HepG2 (cell line): ENCODE measurements at regions not wholly inside any gene's neighbourhood (a gene's known extent, or its start where the extent isn't known, plus 50 kb on each side); places are given as distances from the start of the nearest gene placed in this dataset.

ENCODE experiments used
- ATAC-seq: fragments of 200-7000 bp; cut with Tn5 transposase; 3 replicates; pipeline ENCODE4 v1.9.1; 2020; ENCODE audit warnings: mild to moderate bottlenecking, moderate library complexity
- BruUV-seq: library from RNA; stranded (reverse); fragments of 400-500 nt; replicated peaks from 2 replicates; lab custom pipeline; 2021; lab: Mats Ljungman, UMichigan
- CTCF ChIA-PET: fragments of 300-600 bp; formaldehyde crosslinking; extraction: SDS; loops from one replicate; lab custom pipeline; 2021; ENCODE audit warnings: low total read pairs, inconsistent platforms, low intra/inter-chr PET ratio; lab: Yijun Ruan, JAX
- POLR2A ChIA-PET: fragments of 350-600 bp; sonication (Branson Sonifier 250); formaldehyde crosslinking; loops from one replicate; lab custom pipeline; 2020; ENCODE audit warnings: antibody characterized with exemption, inconsistent platforms; lab: Yijun Ruan, JAX
- DNase-seq: peaks from one replicate; pipeline ENCODE4 v3.0.0-alpha.2; 2015; ENCODE audit warnings: low spot score
- FAIRE-seq: peaks from 3 replicates; lab custom pipeline; 2011; peaks lifted over from hg19 to GRCh38; lab: Jason Lieb, UNC
- H2AFZ ChIP-seq: one replicate; pipeline ENCODE4 v1.6.1; 2011; ENCODE audit warnings: low read length, inconsistent platforms
- H3K27ac ChIP-seq: fragments of 300-600 bp; 3 replicates; pipeline ENCODE4 v1.8.0; 2011; ENCODE audit warnings: mixed run types, mild to moderate bottlenecking, mixed read lengths, low read length, inconsistent platforms; ENCODE audit not compliant: insufficient read depth; ENCODE audit errors: extremely low read length
- H3K27me3 ChIP-seq, 2 experiments: fragments of 200-600 bp in 1 of 2; 2 replicates in 1 of 2; 3 replicates in 1 of 2; pipeline versions ENCODE4 v1.6.0 to v1.8.0; 2011; ENCODE audit warnings: low read length in 2 of 2, mild to moderate bottlenecking in 2 of 2, moderate library complexity in 2 of 2, inconsistent platforms in 1 of 2; ENCODE audit not compliant: insufficient read depth in 2 of 2, control insufficient read depth in 1 of 2
- H3K36me3 ChIP-seq, 2 experiments: fragments of 200-600 bp in 1 of 2; replicated peaks in 1 of 2; 2 replicates in 1 of 2; 3 replicates in 1 of 2; pipeline versions ENCODE4 v1.5.1 to v1.8.0; 2011; ENCODE audit warnings: low read length in 2 of 2, inconsistent platforms in 1 of 2; ENCODE audit not compliant: insufficient read depth in 2 of 2, control insufficient read depth in 1 of 2
- H3K4me1 ChIP-seq: 2 replicates; pipeline ENCODE4 v1.5.1; 2012; ENCODE audit warnings: low read length, inconsistent platforms; ENCODE audit not compliant: insufficient read depth
- H3K4me2 ChIP-seq: 2 replicates; pipeline ENCODE4 v1.6.0; 2011; ENCODE audit warnings: low read depth, low read length, inconsistent platforms
- H3K4me3 ChIP-seq, 3 experiments: fragments of 200-600 bp in 1 of 3; sonication (generic), shearing (Covaris generic) in 1 of 3; replicated peaks in 1 of 3; 2 replicates each; pipeline ENCODE4 v1.5.1; 2011 to 2016; ENCODE audit warnings: low read length in 3 of 3, inconsistent platforms in 2 of 3, low read depth in 2 of 3, mild to moderate bottlenecking in 2 of 3, control low read depth in 1 of 3, mixed read lengths in 1 of 3; ENCODE audit not compliant: insufficient read depth in 1 of 3
- H3K79me2 ChIP-seq: one replicate; pipeline ENCODE4 v1.6.1; 2011; ENCODE audit warnings: low read length, inconsistent platforms; ENCODE audit not compliant: insufficient read depth
- H3K9ac ChIP-seq: 2 replicates; pipeline ENCODE4 v1.6.0; 2011; ENCODE audit warnings: mild to moderate bottlenecking, low read depth, low read length, inconsistent platforms; ENCODE audit not compliant: insufficient read depth
- H3K9me3 ChIP-seq: 2 replicates; pipeline ENCODE4 v1.5.1; 2012; ENCODE audit warnings: mild to moderate bottlenecking, low read length
- H4K20me1 ChIP-seq: 2 replicates; pipeline ENCODE4 v1.6.0; 2011; ENCODE audit warnings: inconsistent platforms, mild to moderate bottlenecking, low read length, moderate library complexity; ENCODE audit not compliant: insufficient read depth
- CBX5 ChIP-seq: sonication (generic); formaldehyde crosslinking; IDR thresholded peaks from 2 replicates; pipeline ENCODE4 v1.4.0; 2020; ENCODE audit warnings: missing genetic modification reagents, borderline replicate concordance
- FOXA1 ChIP-seq, 2 experiments: fragments of 450-650 bp in 1 of 2; sonication (generic) in 1 of 2; formaldehyde crosslinking in 1 of 2; IDR thresholded peaks; 2 replicates each; pipeline versions ENCODE4 v1.4.0 to v1.6.1; 2016 to 2020; ENCODE audit warnings: missing genetic modification reagents in 1 of 2
- LBX2 ChIP-seq: sonication (generic); formaldehyde crosslinking; IDR thresholded peaks from 2 replicates; pipeline ENCODE4 v1.5.0; 2020; ENCODE audit warnings: missing genetic modification reagents, mild to moderate bottlenecking, borderline replicate concordance
- NFYB ChIP-seq: sonication (generic); formaldehyde crosslinking; IDR thresholded peaks from 2 replicates; pipeline ENCODE4 v1.4.0; 2020; ENCODE audit warnings: missing genetic modification reagents
- RFXANK ChIP-seq: IDR thresholded peaks from 2 replicates; pipeline ENCODE4 v1.6.1; 2016
- ZBTB4 ChIP-seq: sonication (generic); formaldehyde crosslinking; IDR thresholded peaks from 2 replicates; pipeline ENCODE4 v1.4.0; 2020; ENCODE audit warnings: missing genetic modification reagents, mild to moderate bottlenecking, borderline replicate concordance
- ZC3H13 ChIP-seq: sonication (generic); formaldehyde crosslinking; IDR thresholded peaks from 2 replicates; pipeline ENCODE4 v1.8.1; 2023; ENCODE audit warnings: mild to moderate bottlenecking, missing genetic modification reagents, moderate library complexity
- ZNF331 ChIP-seq: sonication (generic); formaldehyde crosslinking; IDR thresholded peaks from 2 replicates; pipeline ENCODE4 v1.4.0; 2020; ENCODE audit warnings: missing genetic modification reagents
- ZNF451 ChIP-seq: sonication (generic); formaldehyde crosslinking; IDR thresholded peaks from 2 replicates; pipeline ENCODE4 v1.5.0; 2020; ENCODE audit warnings: mild to moderate bottlenecking, missing genetic modification reagents
- ZNF644 ChIP-seq: IDR thresholded peaks from 2 replicates; pipeline ENCODE4 v1.6.1; 2016; ENCODE audit warnings: low read depth
- ZNF670 ChIP-seq: sonication (generic); formaldehyde crosslinking; IDR thresholded peaks from 2 replicates; pipeline ENCODE4 v1.8.0; 2022; ENCODE audit warnings: mild to moderate bottlenecking, missing genetic modification reagents, borderline replicate concordance
- WGBS: methylation state at CpG from one replicate; pipeline ENCODE4 v1.1.6; 2017; ENCODE audit warnings: low lambda C conversion rate; 5-methylcytosine and 5-hydroxymethylcytosine counted together
- in situ Hi-C: cut with HindIII; loops from 2 replicates; pipeline ENCODE4 v1.10.0; 2017; ENCODE audit warnings: low pct_unique_long_range_greater_than_20kb; ENCODE audit not compliant: extremely low pct_ligation_motif_present
- intact Hi-C: fragments of 100-400 bp; cut with micrococcal nuclease; formaldehyde crosslinking; loops from one replicate; pipeline ENCODE4 v1.10.0; 2022; ENCODE audit not compliant: unreplicated experiment
- TF ChIP-seq, protein P1 (sequence below): sonication (generic); formaldehyde crosslinking; IDR thresholded peaks from 2 replicates; pipeline ENCODE4 v1.4.0; 2020; ENCODE audit warnings: missing genetic modification reagents; ENCODE audit errors: not compliant biosample characterization
- TF ChIP-seq, protein P2 (sequence below): sonication (generic); formaldehyde crosslinking; IDR thresholded peaks from 2 replicates; pipeline ENCODE4 v1.9.0; 2021; ENCODE audit warnings: missing genetic modification reagents, borderline replicate concordance

GRCh38 chr1:47689894-47690293 is 252.1 kb downstream of the FOXD2 start:
- 50% methylated on average over 11 of the region's 11 CpGs for WGBS

More at GRCh38 chr1:47689894-47690293, 252.1 kb downstream of the FOXD2 start:
- ChIA-PET POLR2A (no interaction called here), CTCF (no interaction called here)
- Histone ChIP-seq H3K9ac (no peak overlapping the region), H3K4me3 (no peak overlapping the region), H3K36me3 (no peaks in the 10 kb centered on the region), H3K4me1 (no peaks in the 10 kb centered on the region), H4K20me1 (no peaks in the 10 kb centered on the region), H2AFZ (no peak overlapping the region), H3K27ac (no peak overlapping the region), H3K4me2 (no peak overlapping the region), H3K27me3 (peaks cover 8 to 53% of the 10 kb centered on the region in 2 experiments; a peak in 3 of 5 replicates), H3K79me2 (no peaks in the 10 kb centered on the region), H3K9me3 (no peaks in the 10 kb centered on the region)
- DNase-seq (no peak), FAIRE-seq (no peak), ATAC-seq (no peak)
- intact Hi-C loops (loop anchor here (5.0 kb wide), 1 partner anchor 953 kb away; no protein-coding TSS in a partner anchor), in situ Hi-C loops (no loop called here)
- no TSS peak for BruUV-seq
- TF ChIP-seq ZC3H13 (CRISPR knock-in tag) (no peak), ZNF451 (CRISPR knock-in tag) (no peak), FOXA1 (IDR thresholded peaks at IDR 0.05) (no peak), FOXA1 (CRISPR knock-in tag; IDR thresholded peaks at IDR 0.05) (no peak), ZNF331 (CRISPR knock-in tag) (no peak), ZNF670 (no peak), ZBTB4 (CRISPR knock-in tag) (no peak), NFYB (CRISPR knock-in tag) (no peak), CBX5 (no peak), LBX2 (CRISPR knock-in tag) (no peak), RFXANK (CRISPR knock-in tag) (no peak), ZNF644 (no peak)
- TF ChIP-seq, protein P1, sequence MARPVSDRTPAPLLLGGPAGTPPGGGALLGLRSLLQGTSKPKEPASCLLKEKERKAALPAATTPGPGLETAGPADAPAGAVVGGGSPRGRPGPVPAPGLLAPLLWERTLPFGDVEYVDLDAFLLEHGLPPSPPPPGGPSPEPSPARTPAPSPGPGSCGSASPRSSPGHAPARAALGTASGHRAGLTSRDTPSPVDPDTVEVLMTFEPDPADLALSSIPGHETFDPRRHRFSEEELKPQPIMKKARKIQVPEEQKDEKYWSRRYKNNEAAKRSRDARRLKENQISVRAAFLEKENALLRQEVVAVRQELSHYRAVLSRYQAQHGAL: no peak
- TF ChIP-seq, protein P2, sequence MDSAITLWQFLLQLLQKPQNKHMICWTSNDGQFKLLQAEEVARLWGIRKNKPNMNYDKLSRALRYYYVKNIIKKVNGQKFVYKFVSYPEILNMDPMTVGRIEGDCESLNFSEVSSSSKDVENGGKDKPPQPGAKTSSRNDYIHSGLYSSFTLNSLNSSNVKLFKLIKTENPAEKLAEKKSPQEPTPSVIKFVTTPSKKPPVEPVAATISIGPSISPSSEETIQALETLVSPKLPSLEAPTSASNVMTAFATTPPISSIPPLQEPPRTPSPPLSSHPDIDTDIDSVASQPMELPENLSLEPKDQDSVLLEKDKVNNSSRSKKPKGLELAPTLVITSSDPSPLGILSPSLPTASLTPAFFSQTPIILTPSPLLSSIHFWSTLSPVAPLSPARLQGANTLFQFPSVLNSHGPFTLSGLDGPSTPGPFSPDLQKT (CRISPR knock-in tag): no peak
